NB4 (cell line): ENCODE measurements at regions not wholly inside any gene's neighbourhood (a gene's known extent, or its start where the extent isn't known, plus 50 kb on each side); places are given as distances from the start of the nearest gene placed in this dataset.

Experiments
- POLR2A ChIP-seq: IDR thresholded peaks from 2 replicates; pipeline ENCODE4 v1.6.1; 2011; ENCODE audit warnings: mild to moderate bottlenecking; ENCODE audit not compliant: insufficient read length; ENCODE audit errors: extremely low read depth
- TF ChIP-seq, protein P1 (sequence below): IDR thresholded peaks from one replicate; pipeline ENCODE4 v1.5.1; 2012; ENCODE audit warnings: low read depth, low read length

DNA sequence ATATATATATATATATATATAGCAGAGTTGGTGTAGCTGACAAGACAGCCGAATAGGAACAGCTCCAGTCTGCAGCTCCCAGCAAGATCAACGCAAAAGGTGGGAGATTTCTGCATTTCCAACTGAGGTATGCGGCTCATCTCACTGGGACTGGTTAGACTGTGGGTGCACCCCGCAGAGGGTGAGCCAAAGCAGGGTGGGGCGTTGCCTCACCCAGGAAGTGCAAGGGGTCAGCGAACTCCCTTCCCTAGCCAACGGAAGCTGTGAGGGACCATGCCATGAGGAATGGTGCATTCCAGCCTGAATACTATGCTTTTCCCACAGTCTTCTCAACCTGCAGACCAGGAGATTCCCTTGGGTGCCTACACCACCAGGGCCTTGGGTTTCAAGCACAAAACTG lies 81.7 kb upstream of the ST3GAL6 start:
- TF ChIP-seq, protein P1, sequence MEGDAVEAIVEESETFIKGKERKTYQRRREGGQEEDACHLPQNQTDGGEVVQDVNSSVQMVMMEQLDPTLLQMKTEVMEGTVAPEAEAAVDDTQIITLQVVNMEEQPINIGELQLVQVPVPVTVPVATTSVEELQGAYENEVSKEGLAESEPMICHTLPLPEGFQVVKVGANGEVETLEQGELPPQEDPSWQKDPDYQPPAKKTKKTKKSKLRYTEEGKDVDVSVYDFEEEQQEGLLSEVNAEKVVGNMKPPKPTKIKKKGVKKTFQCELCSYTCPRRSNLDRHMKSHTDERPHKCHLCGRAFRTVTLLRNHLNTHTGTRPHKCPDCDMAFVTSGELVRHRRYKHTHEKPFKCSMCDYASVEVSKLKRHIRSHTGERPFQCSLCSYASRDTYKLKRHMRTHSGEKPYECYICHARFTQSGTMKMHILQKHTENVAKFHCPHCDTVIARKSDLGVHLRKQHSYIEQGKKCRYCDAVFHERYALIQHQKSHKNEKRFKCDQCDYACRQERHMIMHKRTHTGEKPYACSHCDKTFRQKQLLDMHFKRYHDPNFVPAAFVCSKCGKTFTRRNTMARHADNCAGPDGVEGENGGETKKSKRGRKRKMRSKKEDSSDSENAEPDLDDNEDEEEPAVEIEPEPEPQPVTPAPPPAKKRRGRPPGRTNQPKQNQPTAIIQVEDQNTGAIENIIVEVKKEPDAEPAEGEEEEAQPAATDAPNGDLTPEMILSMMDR, result no peak
- TF ChIP-seq POLR2A, result no peak
